ENCODE measurements at regions not wholly inside any gene's neighbourhood (a gene's known extent, or its start where the extent isn't known, plus 50 kb on each side); places are given as distances from the start of the nearest gene placed in this dataset.

- CTCF ChIA-PET: no interaction called here
- TF ChIP-seq JUN (IDR thresholded peaks at IDR 0.05) (no peak), CTCF (IDR thresholded peaks at IDR 0.05) (no peak), CHD2 (IDR thresholded peaks at IDR 0.05; ENCODE audit: low read length, partially characterized antibody) (no peak), FOSB (CRISPR knock-in tag; IDR thresholded peaks at IDR 0.05) (no peak), NFE2L2 (conservative IDR thresholded peaks at IDR 0.05; ENCODE audit: low read length) (no peak), REST (IDR thresholded peaks at IDR 0.05) (no peak), KDM1A (IDR thresholded peaks at IDR 0.05; ENCODE audit: low read depth) (no peak), POLR2AphosphoS2 (conservative IDR thresholded peaks at IDR 0.05; ENCODE audit: low read length) (no peak), BCL3 (IDR thresholded peaks at IDR 0.05) (no peak)
- Histone ChIP-seq H3K4me3 (no peak overlapping the region), H3K9me3 (no peaks in the 10 kb centered on the region), H3K27ac (no peak overlapping the region), H3K4me2 (no peak overlapping the region), H3K4me1 (no peaks in the 10 kb centered on the region)
- ATAC-seq (no peak), FAIRE-seq (no peak), DNase-seq (ENCODE audit: low read depth in 1 of 2, low spot score in 1 of 2) (no peak)
- POLR2A ChIA-PET: no interaction called here
Observed at GRCh38 chr11:98710026-98710425, 310.7 kb upstream of the CNTN5 start.

- ATAC-seq: no peak
- TF ChIP-seq EHF (CRISPR knock-in tag; IDR thresholded peaks at IDR 0.05) (no peak), MYC (IDR thresholded peaks at IDR 0.05; ENCODE audit: borderline replicate concordance, low read length) (no peak), CEBPB (IDR thresholded peaks at IDR 0.05) (no peak), NFE2L2 (conservative IDR thresholded peaks at IDR 0.05; ENCODE audit: low read length) (no peak), USF2 (IDR thresholded peaks at IDR 0.05) (no peak)
- Histone ChIP-seq H3K4me3 (no peak overlapping the region), H3K4me2 (no peak overlapping the region), H3K27ac (no peak overlapping the region), H3K9me3 (no peaks in the 10 kb centered on the region), H3K4me1 (no peaks in the 10 kb centered on the region)
- WGBS (ENCODE audit: missing lambda C conversion rate): 28% methylated on average over 5 of the region's 5 CpGs
- DNase-seq (ENCODE audit: low read depth in 1 of 2, low spot score in 1 of 2): no peak
- no peak for FAIRE-seq
- POLR2A ChIA-PET: no interaction called here
- CTCF ChIA-PET: no interaction called here
Observed at GRCh38 chr11:98710986-98711385, 309.8 kb upstream of the CNTN5 start.

- TF ChIP-seq ATOH8 (CRISPR knock-in tag; IDR thresholded peaks at IDR 0.05; ENCODE audit: low read depth) (no peak), HES2 (IDR thresholded peaks at IDR 0.05) (no peak), FOXS1 (CRISPR knock-in tag; IDR thresholded peaks at IDR 0.05) (no peak), EHMT2 (IDR thresholded peaks at IDR 0.05; ENCODE audit: low read depth) (no peak), EP300 (IDR thresholded peaks at IDR 0.05) (no peak), POLR2AphosphoS2 (conservative IDR thresholded peaks at IDR 0.05; ENCODE audit: low read length) (no peak), HOXA7 (CRISPR knock-in tag; IDR thresholded peaks at IDR 0.05) (no peak), HEYL (CRISPR knock-in tag; IDR thresholded peaks at IDR 0.05) (no peak)
- no peak overlapping the region for H3K4me3 ChIP-seq
- H3K9me3 ChIP-seq: no peaks in the 10 kb centered on the region
- ChIA-PET POLR2A (no interaction called here), CTCF (no interaction called here)
- DNase-seq (ENCODE audit: low read depth in 1 of 2, low spot score in 1 of 2) (no peak), ATAC-seq (no peak), FAIRE-seq (no peak)
- no peak overlapping the region for H3K4me2 ChIP-seq
- no peak overlapping the region for H3K27ac ChIP-seq
- no peaks in the 10 kb centered on the region for H3K4me1 ChIP-seq
- WGBS (ENCODE audit: missing lambda C conversion rate): 15% methylated on average over 3 of the region's 3 CpGs
Observed at GRCh38 chr11:98720951-98721350, 299.8 kb upstream of the CNTN5 start.

Measured in A549 (cell line).